Glutamatergic neuron (in vitro differentiated cells): ENCODE measurements at regions not wholly inside any gene's neighbourhood (a gene's known extent, or its start where the extent isn't known, plus 50 kb on each side); places are given as distances from the start of the nearest gene placed in this dataset.

Experiments used
- DNase-seq: peaks from one replicate; pipeline ENCODE4 v3.0.0; 2022
- H3K27ac Mint-ChIP-seq: one replicate; pipeline ENCODE4 v1.8.0; 2020; ENCODE audit warnings: mild to moderate bottlenecking, mixed read lengths, inconsistent platforms; ENCODE audit not compliant: unreplicated experiment
- H3K27me3 Mint-ChIP-seq: one replicate; pipeline ENCODE4 v1.8.0; 2020; ENCODE audit warnings: mild to moderate bottlenecking, moderate library complexity, mixed read lengths, inconsistent platforms; ENCODE audit not compliant: unreplicated experiment
- H3K36me3 Mint-ChIP-seq: one replicate; pipeline ENCODE4 v1.8.0; 2020; ENCODE audit warnings: mild to moderate bottlenecking, mixed read lengths, inconsistent platforms; ENCODE audit not compliant: unreplicated experiment
- H3K4me1 Mint-ChIP-seq: one replicate; pipeline ENCODE4 v1.8.0; 2020; ENCODE audit warnings: mild to moderate bottlenecking, low read depth, mixed read lengths, inconsistent platforms; ENCODE audit not compliant: unreplicated experiment
- H3K4me3 Mint-ChIP-seq: one replicate; pipeline ENCODE4 v1.8.0; 2020; ENCODE audit warnings: mild to moderate bottlenecking, mixed read lengths, inconsistent platforms; ENCODE audit not compliant: unreplicated experiment
- H3K9me3 Mint-ChIP-seq: one replicate; pipeline ENCODE4 v1.8.0; 2020; ENCODE audit warnings: mild to moderate bottlenecking, moderate library complexity, mixed read lengths, inconsistent platforms; ENCODE audit not compliant: unreplicated experiment
- CTCF ChIP-seq: fragments of 200-600 bp; sonication (generic); IDR thresholded peaks from one replicate; pipeline ENCODE4 v1.5.0; 2021; ENCODE audit not compliant: partially characterized antibody, unreplicated experiment

GRCh38 chr15:91603384-91604080 lies 250.0 kb upstream of the SLCO3A1 start:
- Mint-ChIP-seq H3K36me3 (no peaks in the 10 kb centered on the region), H3K27me3 (no peaks in the 10 kb centered on the region), H3K4me3 (no peak overlapping the region), H3K4me1 (no peaks in the 10 kb centered on the region), H3K9me3 (no peaks in the 10 kb centered on the region), H3K27ac (no peak overlapping the region)
- no peak for DNase-seq
- TF ChIP-seq CTCF, result no peak

- no peaks in the 10 kb centered on the region for H3K4me1 Mint-ChIP-seq
- DNase-seq, result no peak
- TF ChIP-seq CTCF, result no peak
- no peaks in the 10 kb centered on the region for H3K9me3 Mint-ChIP-seq
- H3K36me3 Mint-ChIP-seq, result no peaks in the 10 kb centered on the region
- no peak overlapping the region for H3K4me3 Mint-ChIP-seq
- no peaks in the 10 kb centered on the region for H3K27me3 Mint-ChIP-seq
- no peak overlapping the region for H3K27ac Mint-ChIP-seq
Measured at GRCh38 chr15:91604122-91604521, 249.4 kb upstream of the SLCO3A1 start.

DNA sequence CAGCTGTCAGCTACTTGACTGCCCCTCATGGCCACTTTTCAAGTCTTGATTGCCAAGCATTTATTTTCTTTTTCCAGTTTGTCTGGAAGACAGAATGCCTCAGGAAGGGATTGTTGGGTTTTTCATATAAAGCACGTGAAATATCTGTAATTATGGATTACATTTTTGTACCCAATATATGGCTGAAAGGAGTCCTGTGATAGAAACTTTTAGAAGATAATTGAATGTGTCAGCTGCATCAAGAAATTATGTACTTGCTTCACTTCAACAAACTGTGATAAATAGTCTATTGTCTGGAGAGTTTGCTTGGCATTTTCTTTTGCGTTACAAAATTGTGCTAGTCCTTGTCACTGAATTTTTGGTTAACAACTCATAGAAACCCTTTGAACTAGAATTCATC lies 247.9 kb upstream of the SLCO3A1 start:
- no peak for DNase-seq
- no peak overlapping the region for H3K4me3 Mint-ChIP-seq

GRCh38 chr15:91609231-91609630 lies 244.3 kb upstream of the SLCO3A1 start:
- Mint-ChIP-seq H3K4me1 (no peaks in the 10 kb centered on the region), H3K9me3 (no peaks in the 10 kb centered on the region), H3K4me3 (no peak overlapping the region), H3K36me3 (no peaks in the 10 kb centered on the region), H3K27ac (no peak overlapping the region), H3K27me3 (no peaks in the 10 kb centered on the region)
- DNase-seq, result no peak
- TF ChIP-seq CTCF, result no peak

More for the DNA sequence above, 247.9 kb upstream of the SLCO3A1 start:
- H3K27ac Mint-ChIP-seq, result no peak overlapping the region
- TF ChIP-seq CTCF, result no peak
- H3K36me3 Mint-ChIP-seq, result no peaks in the 10 kb centered on the region
- H3K9me3 Mint-ChIP-seq, result no peaks in the 10 kb centered on the region
- H3K4me1 Mint-ChIP-seq, result no peaks in the 10 kb centered on the region
- no peaks in the 10 kb centered on the region for H3K27me3 Mint-ChIP-seq

- no peak overlapping the region for H3K27ac Mint-ChIP-seq
- no peak overlapping the region for H3K4me3 Mint-ChIP-seq
- no peaks in the 10 kb centered on the region for H3K36me3 Mint-ChIP-seq
- no peak for TF ChIP-seq CTCF
- no peaks in the 10 kb centered on the region for H3K9me3 Mint-ChIP-seq
- no peak for DNase-seq
- H3K27me3 Mint-ChIP-seq, result no peaks in the 10 kb centered on the region
- no peaks in the 10 kb centered on the region for H3K4me1 Mint-ChIP-seq
Measured at GRCh38 chr15:91609966-91610365, 243.5 kb upstream of the SLCO3A1 start.
